GM23248 (cell line): ENCODE measurements at regions not wholly inside any gene's neighbourhood (a gene's known extent, or its start where the extent isn't known, plus 50 kb on each side); places are given as distances from the start of the nearest gene placed in this dataset.

ENCODE experiments used
- EZH2 ChIP-seq: fragments of 200-600 bp; sonication (generic); IDR thresholded peaks from 2 replicates; pipeline ENCODE4 v1.6.1; 2018; ENCODE audit warnings: antibody characterized with exemption, mild to moderate bottlenecking; ENCODE audit not compliant: insufficient read depth, poor library complexity, severe bottlenecking
- EZH2phosphoT487 ChIP-seq: fragments of 200-600 bp; sonication (generic); IDR thresholded peaks from 2 replicates; pipeline ENCODE4 v1.6.1; 2018; ENCODE audit warnings: antibody characterized with exemption, moderate library complexity, mild to moderate bottlenecking, low read depth; ENCODE audit not compliant: insufficient read depth

DNA sequence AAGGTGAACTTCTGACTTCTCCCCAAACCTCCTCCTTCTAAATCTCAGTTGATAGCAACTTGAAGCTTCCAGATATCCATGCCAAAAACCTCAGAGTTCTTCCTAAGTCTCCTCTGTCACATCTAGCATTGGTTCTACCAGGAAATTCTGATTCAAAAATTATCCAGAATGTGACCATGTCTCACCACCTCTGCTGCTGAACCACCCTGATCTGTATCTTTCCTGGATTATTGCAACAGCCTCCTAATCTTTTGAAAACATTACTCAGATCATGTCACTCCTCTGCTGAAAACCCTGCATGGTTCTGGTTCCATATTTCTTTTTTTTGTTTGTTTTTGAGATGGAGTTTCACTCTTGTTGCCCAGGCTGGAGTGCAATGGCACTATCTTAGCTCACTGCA, 78.7 kb upstream of the TNFSF11 start:
- TF ChIP-seq EZH2 (no peak), EZH2phosphoT487 (no peak)
